B cell (primary cell): ENCODE measurements at regions not wholly inside any gene's neighbourhood (a gene's known extent, or its start where the extent isn't known, plus 50 kb on each side); places are given as distances from the start of the nearest gene placed in this dataset.

ENCODE experiments used
- ATAC-seq: fragments of 200-7000 bp; cut with Tn5 transposase; one replicate; pipeline ENCODE4 v1.10.0; 2021; ENCODE audit warnings: low read depth, mild to moderate bottlenecking, moderate number of reproducible peaks, moderate library complexity
- CTCF ChIA-PET: fragments of 350-600 bp; sonication (Branson Sonifier 250); formaldehyde crosslinking; loops from one replicate; lab custom pipeline; 2021; ENCODE audit warnings: antibody characterized with exemption, inconsistent platforms; lab: Charles Lee
- POLR2A ChIA-PET: fragments of 350-600 bp; sonication (Branson Sonifier 250); formaldehyde crosslinking; loops from one replicate; lab custom pipeline; 2021; ENCODE audit warnings: antibody characterized with exemption; lab: Charles Lee
- DNase-seq: peaks from one replicate; pipeline ENCODE4 v3.0.0; 2013
- H2AFZ ChIP-seq: 2 replicates; pipeline ENCODE4 v1.6.1; 2012; ENCODE audit warnings: mild to moderate bottlenecking, low read depth, low read length; ENCODE audit not compliant: insufficient read depth, poor library complexity, severe bottlenecking
- H3K27ac ChIP-seq, 2 donors: 1 replicate in 1 of 2; 2 replicates in 1 of 2; pipeline ENCODE4 v1.5.1; 2012 to 2013; ENCODE audit warnings: low read length in 2 of 2, mild to moderate bottlenecking in 2 of 2, moderate library complexity in 1 of 2
- H3K27me3 ChIP-seq, 4 experiments: fragments of 200-600 bp in 1 of 4; sonication (generic) in 1 of 4; replicated peaks in 1 of 4; 1 replicate in 2 of 4; 2 replicates in 2 of 4; pipeline versions ENCODE4 v1.6.1 to v1.7.0; 2013 to 2016; ENCODE audit warnings: low read length in 3 of 4, mild to moderate bottlenecking in 2 of 4, mixed read lengths in 1 of 4, moderate library complexity in 1 of 4; ENCODE audit not compliant: insufficient read depth in 4 of 4, control insufficient read depth in 3 of 4; ENCODE audit errors: control extremely low read depth in 1 of 4
- H3K36me3 ChIP-seq, 2 experiments: replicated peaks in 1 of 2; 1 replicate in 1 of 2; 2 replicates in 1 of 2; pipeline versions ENCODE4 v1.6.1 to v1.7.1; 2013; ENCODE audit warnings: low read length in 1 of 2; ENCODE audit not compliant: insufficient read depth in 2 of 2, control insufficient read depth in 1 of 2; ENCODE audit errors: control extremely low read depth in 1 of 2, extremely low read depth in 1 of 2
- H3K4me1 ChIP-seq, 2 donors: fragments of 200-600 bp in 1 of 2; sonication (generic) in 1 of 2; 1 replicate in 1 of 2; 2 replicates in 1 of 2; pipeline versions ENCODE4 v1.5.1 to v1.6.1; 2013 to 2017; ENCODE audit warnings: low read length in 2 of 2; ENCODE audit not compliant: control insufficient read depth in 2 of 2, insufficient read depth in 2 of 2
- H3K4me2 ChIP-seq: replicated peaks from 2 replicates; pipeline ENCODE3; 2012; ENCODE audit warnings: mild to moderate bottlenecking, low read depth, low read length; ENCODE audit not compliant: poor library complexity, severe bottlenecking
- H3K4me3 ChIP-seq, 5 experiments: fragments of 200-600 bp in 1 of 5; sonication (generic) in 1 of 5; 1 replicate in 3 of 5; 2 replicates in 2 of 5; pipeline versions ENCODE4 v1.5.1 to v1.7.0; 2011 to 2016; ENCODE audit warnings: low read length in 4 of 5, mild to moderate bottlenecking in 4 of 5, low read depth in 2 of 5, control low read depth in 1 of 5, moderate library complexity in 1 of 5; ENCODE audit not compliant: insufficient read depth in 1 of 5; ENCODE audit errors: control extremely low read depth in 1 of 5, extremely low read depth in 1 of 5
- H3K79me2 ChIP-seq: fragments of 200-600 bp; sonication (generic); one replicate; pipeline ENCODE4 v1.6.0; 2016; ENCODE audit warnings: low read length; ENCODE audit not compliant: control insufficient read depth, insufficient read depth
- H3K9ac ChIP-seq: fragments of 200-600 bp; sonication (generic); 2 replicates; pipeline ENCODE4 v1.6.1; 2017; ENCODE audit warnings: mild to moderate bottlenecking, low read length, moderate library complexity
- H3K9me3 ChIP-seq, 3 donors: one replicate each; pipeline versions ENCODE4 v1.6.1 to v1.7.1; 2013; ENCODE audit warnings: low read length in 2 of 3; ENCODE audit not compliant: control insufficient read depth in 2 of 3, insufficient read depth in 1 of 3; ENCODE audit errors: control extremely low read depth in 1 of 3
- H4K20me1 ChIP-seq: 2 replicates; pipeline ENCODE4 v1.6.0; 2012; ENCODE audit warnings: mild to moderate bottlenecking, low read length; ENCODE audit not compliant: insufficient read depth, control insufficient read depth, poor library complexity, severe bottlenecking
- H3K27ac Mint-ChIP-seq: one replicate; pipeline ENCODE4 v1.8.0; 2021; ENCODE audit warnings: mixed read lengths
- H3K27me3 Mint-ChIP-seq: one replicate; pipeline ENCODE4 v1.8.0; 2021; ENCODE audit warnings: mixed read lengths
- H3K4me1 Mint-ChIP-seq: one replicate; pipeline ENCODE4 v1.8.0; 2021; ENCODE audit warnings: mixed read lengths
- H3K4me3 Mint-ChIP-seq: one replicate; pipeline ENCODE4 v1.8.0; 2021; ENCODE audit warnings: mixed read lengths
- H3K9me3 Mint-ChIP-seq: one replicate; pipeline ENCODE4 v1.8.0; 2022; ENCODE audit warnings: mixed read lengths; ENCODE audit not compliant: insufficient read depth
- CTCF ChIP-seq: fragments of 200-600 bp; IDR thresholded peaks from one replicate; pipeline ENCODE4 v1.8.0; 2022; ENCODE audit warnings: antibody characterized with exemption, mild to moderate bottlenecking
- EZH2 ChIP-seq: IDR thresholded peaks from 2 replicates; pipeline ENCODE4 v1.6.1; 2012; ENCODE audit warnings: borderline replicate concordance, low read depth, mild to moderate bottlenecking, moderate library complexity, low read length; ENCODE audit not compliant: insufficient read depth, poor library complexity, severe bottlenecking
- WGBS: methylation state at CpG from one replicate; pipeline ENCODE4 v1.1.5; 2013; ENCODE audit warnings: missing lambda C conversion rate; ENCODE audit not compliant: insufficient coverage; 5-methylcytosine and 5-hydroxymethylcytosine counted together
- intact Hi-C: fragments of 100-400 bp; cut with micrococcal nuclease; formaldehyde crosslinking; loops from one replicate; pipeline ENCODE4 v1.10.0; 2022

GRCh38 chr15:66839506-66840112, 137.6 kb downstream of the SMAD6 start:
- Histone ChIP-seq H3K9ac (no peak overlapping the region), H3K4me3 (no peak overlapping the region), H3K36me3 (no peaks in the 10 kb centered on the region), H3K79me2 (no peaks in the 10 kb centered on the region), H3K9me3 (peaks cover 0 to 22% (median 7%) of the 10 kb centered on the region in 3 donors), H2AFZ (no peak overlapping the region), H3K4me2 (no peak overlapping the region), H4K20me1 (no peaks in the 10 kb centered on the region), H3K4me1 (peaks cover 21 to 26% of the 10 kb centered on the region in 2 donors), H3K27me3 (peaks cover 0 to 31% (median 17%) of the 10 kb centered on the region in 4 experiments), H3K27ac (no peak overlapping the region)
- 94% methylated on average over 3 of the region's 4 CpGs for WGBS
- no peaks in the 10 kb centered on the region for H3K9me3 Mint-ChIP-seq
- POLR2A ChIA-PET, result interaction anchor here (0.5 kb wide), 1 partner anchor 8 kb away, joined by 3 read pairs; no protein-coding TSS in a partner anchor
- intact Hi-C loops, result loop anchor here (10.0 kb wide), 1 partner anchor 135 kb away; the partner anchor contains the start of gene SMAD6
- ATAC-seq (no peak), DNase-seq (no peak)
- H3K27me3 Mint-ChIP-seq, result peaks cover 24% of the 10 kb centered on the region
- no peak overlapping the region for H3K4me3 Mint-ChIP-seq
- peaks cover 34% of the 10 kb centered on the region for H3K4me1 Mint-ChIP-seq
- TF ChIP-seq EZH2, result no peak
- no peak for TF ChIP-seq CTCF
- no peak overlapping the region for H3K27ac Mint-ChIP-seq
- CTCF ChIA-PET, result interaction anchor here (1.0 to 8.2 kb wide), 4 partner anchors 12 to 220 kb away, joined by 3 to 80 read pairs (median 5); no protein-coding TSS in a partner anchor

GRCh38 chr15:66840615-66841390, 138.8 kb downstream of the SMAD6 start:
- DNase-seq (no peak), ATAC-seq (no peak)
- H3K4me1 Mint-ChIP-seq, result peaks cover 26% of the 10 kb centered on the region
- no peak overlapping the region for H3K27ac ChIP-seq
- no peak overlapping the region for H3K27ac Mint-ChIP-seq
- intact Hi-C loops, result no loop called here
- no peak overlapping the region for H2AFZ ChIP-seq
- peaks cover 0 to 31% (median 18%) of the 10 kb centered on the region in 4 experiments for H3K27me3 ChIP-seq
- H3K27me3 Mint-ChIP-seq, result peaks cover 31% of the 10 kb centered on the region
- H3K9me3 Mint-ChIP-seq, result no peaks in the 10 kb centered on the region
- ChIA-PET CTCF (interaction anchor here (1.0 kb wide), 1 partner anchor 11 kb away, joined by 3 read pairs; no protein-coding TSS in a partner anchor), POLR2A (no interaction called here)
- H3K79me2 ChIP-seq, result no peaks in the 10 kb centered on the region
- WGBS, result 85% methylated on average over 3 of the region's 5 CpGs
- H3K36me3 ChIP-seq, result no peaks in the 10 kb centered on the region
- H3K4me3 ChIP-seq, result no peak overlapping the region
- no peak overlapping the region for H3K9ac ChIP-seq
- H3K4me3 Mint-ChIP-seq, result peak overlapping the region; percentile 80
- H4K20me1 ChIP-seq, result no peaks in the 10 kb centered on the region
- peaks cover 0 to 10% (median 2%) of the 10 kb centered on the region in 3 donors for H3K9me3 ChIP-seq
- peaks cover 14% of the 10 kb centered on the region in 2 donors for H3K4me1 ChIP-seq
- TF ChIP-seq CTCF, result no peak
- TF ChIP-seq EZH2, result no peak
- no peak overlapping the region for H3K4me2 ChIP-seq
